Left hindlimb (tissue), 1 donor: ENCODE measurements at regions not wholly inside any gene's neighbourhood (a gene's known extent, or its start where the extent isn't known, plus 50 kb on each side); places are given as distances from the start of the nearest gene placed in this dataset.
"Not testable (repeated sequence)": the region's sequence is repeated elsewhere in the genome, so short reads cannot be mapped to it uniquely, and the experiment has no call there.

ENCODE experiments used
- DNase-seq: peaks from one replicate; pipeline ENCODE4 v3.0.0-alpha.2; 2018

- no peak for DNase-seq
These were observed 884.6 kb upstream of the AMELY start for GRCh38 chrY:7796128-7796527.

GRCh38 chrY:7794441-7794840 is 882.9 kb upstream of the AMELY start:
- DNase-seq: no peak

GRCh38 chrY:7793989-7794388 is 882.4 kb upstream of the AMELY start:
- DNase-seq: no peak

GRCh38 chrY:7792431-7792830 is 880.9 kb upstream of the AMELY start:
- DNase-seq: no peak

- no peak for DNase-seq
These were observed 869.9 kb upstream of the AMELY start for GRCh38 chrY:7781501-7781900.

- not testable (repeated sequence) for DNase-seq
These were observed 863.9 kb upstream of the AMELY start for GRCh38 chrY:7775436-7775835.

- no peak for DNase-seq
These were observed 860.2 kb upstream of the AMELY start for GRCh38 chrY:7771771-7772170.

- no peak for DNase-seq
These were observed 858.3 kb upstream of the AMELY start for GRCh38 chrY:7769790-7770375.

- DNase-seq: no peak
These were observed 857.3 kb upstream of the AMELY start for GRCh38 chrY:7768901-7769300.

GRCh38 chrY:7753711-7754110 is 842.2 kb upstream of the AMELY start:
- no peak for DNase-seq

GRCh38 chrY:7746781-7747180 is 835.2 kb upstream of the AMELY start:
- no peak for DNase-seq

- no peak for DNase-seq
These were observed 834.0 kb upstream of the AMELY start for GRCh38 chrY:7745581-7745901.

- no peak for DNase-seq
These were observed 833.4 kb upstream of the AMELY start for GRCh38 chrY:7744691-7745580.

GRCh38 chrY:7736847-7737365 is 825.4 kb upstream of the AMELY start:
- DNase-seq: no peak

- DNase-seq: no peak
These were observed 820.1 kb upstream of the AMELY start for GRCh38 chrY:7731651-7732050.

GRCh38 chrY:7730664-7731063 is 819.1 kb upstream of the AMELY start:
- no peak for DNase-seq

GRCh38 chrY:7730071-7730470 is 818.5 kb upstream of the AMELY start:
- DNase-seq: no peak

GRCh38 chrY:7729318-7730011 is 817.9 kb upstream of the AMELY start:
- DNase-seq: no peak

GRCh38 chrY:7728935-7729317 is 817.4 kb upstream of the AMELY start:
- DNase-seq: no peak

- DNase-seq: no peak
These were observed 814.4 kb upstream of the AMELY start for GRCh38 chrY:7725791-7726460.

GRCh38 chrY:7723991-7724632 is 812.6 kb upstream of the AMELY start:
- DNase-seq: no peak

- DNase-seq: no peak
These were observed 811.6 kb upstream of the AMELY start for GRCh38 chrY:7723127-7723526.

GRCh38 chrY:7722566-7722965 is 811.0 kb upstream of the AMELY start:
- no peak for DNase-seq
